Fibroblast of the aortic adventitia (primary cell): ENCODE measurements at regions not wholly inside any gene's neighbourhood (a gene's known extent, or its start where the extent isn't known, plus 50 kb on each side); places are given as distances from the start of the nearest gene placed in this dataset.
A peak's percentile ranks its signal among the peaks of the same experiment; 100 is the strongest.

Source experiments
- DNase-seq: peaks from one replicate; pipeline ENCODE4 v3.0.0-alpha.2; 2010; ENCODE audit warnings: low read depth
- H3K4me3 ChIP-seq: 2 replicates; pipeline ENCODE4 v1.5.1; 2011; ENCODE audit warnings: low read depth, mild to moderate bottlenecking, control low read depth, low read length, moderate library complexity
- TF ChIP-seq, protein P1 (sequence below): IDR thresholded peaks from 2 replicates; pipeline ENCODE4 v1.5.1; 2011; ENCODE audit warnings: mild to moderate bottlenecking, low read length, control low read depth, inconsistent platforms; ENCODE audit not compliant: insufficient read depth

DNA sequence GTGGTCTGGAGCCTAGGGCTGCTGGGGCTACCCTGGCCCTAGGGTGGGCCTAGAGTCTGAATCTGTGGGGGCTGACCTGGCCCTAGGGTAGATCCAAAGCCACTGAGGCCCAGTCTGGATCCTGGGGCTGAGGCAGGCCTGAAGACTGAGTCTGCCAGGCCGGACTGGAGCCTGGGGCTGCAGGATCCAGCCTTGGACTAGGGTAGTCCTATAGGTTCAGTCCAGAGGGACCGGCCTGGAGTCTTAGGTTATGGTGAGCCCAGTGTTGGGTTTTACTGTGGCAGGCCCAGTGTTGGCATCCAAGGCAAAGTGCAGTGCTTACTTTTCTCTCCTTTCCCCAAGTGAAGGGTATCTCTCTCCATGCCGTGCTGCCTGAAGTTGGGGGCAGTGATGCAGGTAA, 227.9 kb upstream of the TAS2R1 start:
- TF ChIP-seq, protein P1, sequence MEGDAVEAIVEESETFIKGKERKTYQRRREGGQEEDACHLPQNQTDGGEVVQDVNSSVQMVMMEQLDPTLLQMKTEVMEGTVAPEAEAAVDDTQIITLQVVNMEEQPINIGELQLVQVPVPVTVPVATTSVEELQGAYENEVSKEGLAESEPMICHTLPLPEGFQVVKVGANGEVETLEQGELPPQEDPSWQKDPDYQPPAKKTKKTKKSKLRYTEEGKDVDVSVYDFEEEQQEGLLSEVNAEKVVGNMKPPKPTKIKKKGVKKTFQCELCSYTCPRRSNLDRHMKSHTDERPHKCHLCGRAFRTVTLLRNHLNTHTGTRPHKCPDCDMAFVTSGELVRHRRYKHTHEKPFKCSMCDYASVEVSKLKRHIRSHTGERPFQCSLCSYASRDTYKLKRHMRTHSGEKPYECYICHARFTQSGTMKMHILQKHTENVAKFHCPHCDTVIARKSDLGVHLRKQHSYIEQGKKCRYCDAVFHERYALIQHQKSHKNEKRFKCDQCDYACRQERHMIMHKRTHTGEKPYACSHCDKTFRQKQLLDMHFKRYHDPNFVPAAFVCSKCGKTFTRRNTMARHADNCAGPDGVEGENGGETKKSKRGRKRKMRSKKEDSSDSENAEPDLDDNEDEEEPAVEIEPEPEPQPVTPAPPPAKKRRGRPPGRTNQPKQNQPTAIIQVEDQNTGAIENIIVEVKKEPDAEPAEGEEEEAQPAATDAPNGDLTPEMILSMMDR: no peak
- DNase-seq: no peak
- H3K4me3 ChIP-seq: no peak overlapping the region

- TF ChIP-seq, protein P1: no peak
- DNase-seq: no peak
- no peak overlapping the region for H3K4me3 ChIP-seq
Measured at GRCh38 chr5:9853309-9853708, 223.2 kb upstream of the TAS2R1 start.

DNA sequence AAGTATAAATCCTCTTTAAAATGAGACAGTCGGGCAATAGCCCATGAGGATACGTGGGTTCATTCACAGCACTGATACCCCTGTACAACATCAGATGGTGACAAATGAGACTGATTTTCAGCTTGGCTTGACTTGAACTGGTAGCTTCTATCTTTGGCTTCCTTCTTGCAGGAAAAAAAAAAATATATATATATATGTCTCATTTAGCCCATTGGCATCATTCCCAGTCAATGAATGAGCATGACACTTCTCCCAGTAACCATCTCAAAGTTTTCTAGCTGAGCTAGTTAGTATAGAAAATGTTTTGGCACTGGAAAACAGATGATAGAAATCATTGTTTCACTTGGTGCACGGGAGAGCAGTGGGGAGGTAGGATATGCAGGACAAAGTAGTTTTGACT, 222.5 kb upstream of the TAS2R1 start:
- DNase-seq: peak; percentile 44
- no peak overlapping the region for H3K4me3 ChIP-seq
- TF ChIP-seq, protein P1: no peak

GRCh38 chr5:9851458-9851857, 221.3 kb upstream of the TAS2R1 start:
- peak; percentile 86 for DNase-seq
- TF ChIP-seq, protein P1: peak; percentile 49
- no peak overlapping the region for H3K4me3 ChIP-seq

DNA sequence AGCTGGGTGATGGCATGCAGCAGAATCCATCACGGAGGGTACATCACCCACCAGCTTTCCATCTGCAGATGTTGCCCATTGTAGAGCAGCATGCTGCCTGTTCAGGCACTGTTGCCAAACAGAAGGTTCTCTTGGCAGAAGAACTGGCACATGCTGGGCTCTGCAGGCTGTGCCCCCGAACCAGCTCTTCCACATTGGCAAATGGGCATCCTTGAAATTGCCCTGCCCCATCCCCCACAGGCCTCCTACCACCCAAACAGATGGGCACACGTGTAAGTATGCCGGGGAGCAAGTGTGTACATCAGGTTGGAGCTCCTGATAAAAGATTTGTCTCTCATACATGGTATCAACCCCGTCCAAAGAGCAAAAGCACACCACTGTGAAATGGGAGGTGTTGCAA, 220.3 kb upstream of the TAS2R1 start:
- TF ChIP-seq, protein P1: no peak
- no peak overlapping the region for H3K4me3 ChIP-seq
- DNase-seq: no peak

GRCh38 chr5:9847631-9848030, 217.5 kb upstream of the TAS2R1 start:
- TF ChIP-seq, protein P1: no peak
- no peak for DNase-seq
- no peak overlapping the region for H3K4me3 ChIP-seq

DNA sequence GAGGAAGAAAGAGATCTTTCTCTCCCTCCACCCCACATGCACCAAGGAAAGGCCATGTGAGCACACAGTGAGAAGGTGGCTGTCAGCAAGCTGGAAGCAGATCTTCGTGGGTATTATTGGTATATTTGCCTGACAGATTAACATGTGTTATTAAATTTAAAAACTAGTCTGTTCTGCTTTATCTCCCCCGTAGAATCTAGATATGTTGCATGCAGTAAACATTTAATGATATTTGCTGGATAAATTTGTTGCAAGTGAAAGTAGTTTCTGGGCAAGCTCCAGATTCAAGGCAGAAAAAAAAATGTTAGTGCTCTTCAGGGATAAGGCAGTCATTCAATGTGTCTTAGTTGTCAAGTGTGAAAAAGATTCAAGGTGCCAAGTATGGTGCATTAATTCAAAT, 215.0 kb upstream of the TAS2R1 start:
- H3K4me3 ChIP-seq: no peak overlapping the region

More for the DNA sequence above, 215.0 kb upstream of the TAS2R1 start:
- TF ChIP-seq, protein P1: no peak
- no peak for DNase-seq
